Endothelial cell (in vitro differentiated cells): ENCODE measurements at regions not wholly inside any gene's neighbourhood (a gene's known extent, or its start where the extent isn't known, plus 50 kb on each side); places are given as distances from the start of the nearest gene placed in this dataset.

Source experiments
- DNase-seq: peaks from one replicate; pipeline ENCODE4 v3.0.0; 2021; ENCODE audit warnings: low spot score
- H3K27ac Mint-ChIP-seq: one replicate; pipeline ENCODE4 v1.8.0; 2021; ENCODE audit warnings: mixed read lengths, inconsistent platforms; ENCODE audit not compliant: unreplicated experiment
- H3K27me3 Mint-ChIP-seq: one replicate; pipeline ENCODE4 v1.8.0; 2021; ENCODE audit warnings: mild to moderate bottlenecking, moderate library complexity, mixed read lengths, inconsistent platforms; ENCODE audit not compliant: unreplicated experiment
- H3K36me3 Mint-ChIP-seq: one replicate; pipeline ENCODE4 v1.8.0; 2021; ENCODE audit warnings: mild to moderate bottlenecking, low read depth, mixed read lengths, inconsistent platforms; ENCODE audit not compliant: unreplicated experiment
- H3K4me1 Mint-ChIP-seq: one replicate; pipeline ENCODE4 v1.8.0; 2021; ENCODE audit warnings: mild to moderate bottlenecking, mixed read lengths, inconsistent platforms; ENCODE audit not compliant: unreplicated experiment
- H3K4me3 Mint-ChIP-seq: one replicate; pipeline ENCODE4 v1.8.0; 2021; ENCODE audit warnings: mild to moderate bottlenecking, mixed read lengths, inconsistent platforms; ENCODE audit not compliant: unreplicated experiment
- H3K9me3 Mint-ChIP-seq: one replicate; pipeline ENCODE4 v1.8.0; 2021; ENCODE audit warnings: mixed read lengths, inconsistent platforms; ENCODE audit not compliant: unreplicated experiment
- TF ChIP-seq, protein P1 (sequence below): fragments of 200-600 bp; sonication (generic); IDR thresholded peaks from one replicate; pipeline ENCODE4 v1.5.0; 2021; ENCODE audit warnings: antibody characterized with exemption; ENCODE audit not compliant: unreplicated experiment

DNA sequence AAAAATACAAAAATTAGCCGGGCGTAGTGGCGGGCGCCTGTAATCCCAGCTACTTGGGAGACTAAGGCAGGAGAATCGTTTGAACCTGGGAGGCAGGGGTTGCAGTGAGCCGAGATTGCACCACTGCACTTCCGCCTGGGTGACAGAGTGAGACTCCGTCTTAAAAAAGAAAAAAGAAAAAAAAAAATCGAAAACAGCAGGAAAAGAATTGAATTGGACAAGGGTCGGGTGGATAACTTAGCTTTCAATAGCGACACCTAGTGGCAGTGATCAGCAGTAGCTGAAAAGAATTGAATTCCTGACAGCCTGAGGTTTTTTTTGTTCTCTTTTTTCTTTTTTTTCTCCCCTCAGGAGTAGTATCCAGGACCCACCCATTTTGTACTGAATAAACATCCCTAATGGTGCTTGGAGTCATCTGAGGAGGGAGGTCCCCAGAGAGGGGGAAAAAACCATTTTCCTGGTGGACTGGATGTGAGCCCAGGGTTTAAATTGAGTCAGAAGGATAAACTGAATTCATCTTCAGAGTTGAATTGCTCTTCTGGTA lies 55.1 kb downstream of the CYCS start:
- Mint-ChIP-seq H3K36me3 (no peaks in the 10 kb centered on the region), H3K4me1 (no peaks in the 10 kb centered on the region), H3K4me3 (no peak overlapping the region), H3K27me3 (peaks cover 2% of the 10 kb centered on the region), H3K27ac (no peak overlapping the region), H3K9me3 (no peaks in the 10 kb centered on the region)
- TF ChIP-seq, protein P1, sequence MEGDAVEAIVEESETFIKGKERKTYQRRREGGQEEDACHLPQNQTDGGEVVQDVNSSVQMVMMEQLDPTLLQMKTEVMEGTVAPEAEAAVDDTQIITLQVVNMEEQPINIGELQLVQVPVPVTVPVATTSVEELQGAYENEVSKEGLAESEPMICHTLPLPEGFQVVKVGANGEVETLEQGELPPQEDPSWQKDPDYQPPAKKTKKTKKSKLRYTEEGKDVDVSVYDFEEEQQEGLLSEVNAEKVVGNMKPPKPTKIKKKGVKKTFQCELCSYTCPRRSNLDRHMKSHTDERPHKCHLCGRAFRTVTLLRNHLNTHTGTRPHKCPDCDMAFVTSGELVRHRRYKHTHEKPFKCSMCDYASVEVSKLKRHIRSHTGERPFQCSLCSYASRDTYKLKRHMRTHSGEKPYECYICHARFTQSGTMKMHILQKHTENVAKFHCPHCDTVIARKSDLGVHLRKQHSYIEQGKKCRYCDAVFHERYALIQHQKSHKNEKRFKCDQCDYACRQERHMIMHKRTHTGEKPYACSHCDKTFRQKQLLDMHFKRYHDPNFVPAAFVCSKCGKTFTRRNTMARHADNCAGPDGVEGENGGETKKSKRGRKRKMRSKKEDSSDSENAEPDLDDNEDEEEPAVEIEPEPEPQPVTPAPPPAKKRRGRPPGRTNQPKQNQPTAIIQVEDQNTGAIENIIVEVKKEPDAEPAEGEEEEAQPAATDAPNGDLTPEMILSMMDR: peak; percentile 93
- DNase-seq: peak; percentile 37

DNA sequence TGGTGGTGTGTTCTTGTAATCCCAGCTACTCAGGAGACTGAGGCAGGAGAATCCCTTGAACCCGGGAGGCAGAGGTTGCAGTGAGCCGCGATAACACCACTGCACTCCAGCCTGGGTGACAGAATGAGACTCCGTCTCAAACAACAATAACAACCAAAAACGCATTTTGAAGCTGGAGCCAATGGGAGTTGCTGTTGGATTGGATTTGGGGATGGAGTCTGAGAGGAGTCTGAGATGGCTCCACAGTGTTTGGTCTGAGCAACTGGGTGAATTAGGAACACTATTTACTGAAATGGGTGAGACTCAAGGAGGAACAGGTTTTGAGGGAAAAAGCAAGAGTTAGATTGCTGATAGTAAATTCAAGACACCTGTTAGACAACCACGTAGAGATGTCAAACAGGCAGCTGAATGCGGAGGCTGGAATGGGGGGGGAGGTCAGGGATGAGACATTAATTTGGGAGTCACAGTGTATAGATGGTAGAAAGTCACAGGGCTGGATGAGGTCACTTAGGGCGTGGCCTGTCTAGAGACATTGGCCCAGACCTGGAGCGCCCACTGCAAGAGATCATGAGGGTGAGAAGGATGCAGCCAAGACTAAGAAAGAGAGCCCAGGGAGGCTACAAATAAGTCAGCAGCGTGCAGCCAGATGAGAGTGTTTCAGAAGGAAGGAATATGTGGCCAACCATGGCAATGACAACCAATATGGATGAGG lies 56.4 kb downstream of the CYCS start:
- no peak overlapping the region for H3K27ac Mint-ChIP-seq
- H3K4me3 Mint-ChIP-seq: no peak overlapping the region
- TF ChIP-seq, protein P1: no peak
- H3K36me3 Mint-ChIP-seq: no peaks in the 10 kb centered on the region
- DNase-seq: no peak
- H3K27me3 Mint-ChIP-seq: peaks cover 4% of the 10 kb centered on the region
- no peaks in the 10 kb centered on the region for H3K9me3 Mint-ChIP-seq
- H3K4me1 Mint-ChIP-seq: no peaks in the 10 kb centered on the region

DNA sequence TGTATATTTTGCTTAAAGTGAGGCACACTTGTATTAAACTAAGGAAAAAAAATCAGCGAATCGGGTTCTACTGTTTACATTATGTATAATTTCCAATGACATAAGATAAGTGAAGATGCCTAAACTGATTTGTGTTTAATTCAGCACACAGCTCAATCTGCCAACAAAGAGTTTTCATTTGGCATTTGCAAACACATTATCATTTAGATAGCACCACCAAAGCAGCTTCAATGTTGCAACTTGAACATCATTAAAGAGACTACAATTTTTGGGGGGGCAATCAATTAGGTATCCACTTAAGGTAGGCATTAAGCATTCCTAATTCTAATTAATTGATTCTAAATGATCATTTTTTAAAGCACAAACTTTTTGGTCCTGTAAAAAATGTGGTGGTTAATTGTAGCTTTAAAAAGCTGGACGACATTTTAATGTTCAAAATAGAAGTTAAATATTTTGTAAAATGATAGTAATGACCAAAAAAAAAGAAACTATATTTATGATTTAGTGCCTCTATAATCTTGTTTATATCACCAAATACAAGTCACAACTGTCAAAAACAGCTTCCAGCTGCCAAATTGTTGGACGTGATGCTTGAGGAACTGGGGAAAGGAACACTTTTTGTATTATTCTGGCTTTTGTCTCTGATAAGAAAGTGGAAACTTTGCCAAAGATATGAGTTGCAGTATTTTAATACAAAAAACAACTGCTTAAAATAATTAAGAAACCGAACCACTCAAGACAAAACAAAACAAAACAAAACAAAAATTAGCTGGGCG lies 57.1 kb downstream of the CYCS start:
- H3K9me3 Mint-ChIP-seq: peaks cover under 1% of the 10 kb centered on the region
- no peak overlapping the region for H3K27ac Mint-ChIP-seq
- TF ChIP-seq, protein P1: no peak
- peaks cover 4% of the 10 kb centered on the region for H3K27me3 Mint-ChIP-seq
- H3K36me3 Mint-ChIP-seq: peaks cover under 1% of the 10 kb centered on the region
- H3K4me1 Mint-ChIP-seq: no peaks in the 10 kb centered on the region
- DNase-seq: no peak
- H3K4me3 Mint-ChIP-seq: no peak overlapping the region

DNA sequence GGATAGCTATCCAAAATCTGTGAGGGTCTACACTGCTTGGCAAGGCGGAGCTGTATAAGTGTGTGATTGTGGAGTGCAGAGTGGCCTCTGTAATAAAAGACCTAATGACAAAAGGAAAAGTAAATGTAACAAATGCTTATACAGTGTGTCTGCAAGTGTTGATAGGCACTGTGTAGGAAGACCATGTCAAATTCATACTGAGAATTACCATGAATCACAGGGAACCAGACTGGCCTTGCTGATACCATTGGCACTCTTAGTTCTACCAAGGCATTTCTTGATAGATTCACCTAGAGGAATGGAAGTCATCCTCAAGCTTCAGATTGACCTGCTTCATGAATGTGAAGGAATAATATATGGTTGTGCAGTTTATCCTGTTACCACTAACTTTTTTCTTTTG lies 58.8 kb downstream of the CYCS start:
- Mint-ChIP-seq H3K27ac (no peak overlapping the region), H3K9me3 (peaks cover 6% of the 10 kb centered on the region), H3K36me3 (peaks cover 4% of the 10 kb centered on the region), H3K27me3 (peaks cover 4% of the 10 kb centered on the region), H3K4me1 (no peaks in the 10 kb centered on the region), H3K4me3 (no peak overlapping the region)
- DNase-seq: no peak
- TF ChIP-seq, protein P1: no peak

DNA sequence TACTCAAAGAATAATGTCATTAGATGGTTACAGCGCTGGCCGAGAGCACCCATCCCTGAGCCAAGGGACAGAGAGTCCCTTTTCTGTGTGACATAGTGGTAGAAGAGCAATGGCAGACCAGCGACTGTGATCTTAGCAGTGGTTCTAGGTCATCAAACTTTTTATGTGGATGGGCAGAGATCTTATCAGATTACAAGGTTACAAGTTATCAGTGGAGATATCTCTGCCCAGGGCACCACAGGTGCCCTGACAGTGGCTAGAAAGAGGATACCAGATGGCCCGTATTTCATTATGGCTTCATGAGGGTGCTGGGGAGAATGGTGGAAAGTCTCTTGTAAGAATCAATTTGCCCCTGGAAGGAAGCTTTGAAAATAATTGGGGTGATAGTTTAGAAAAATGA lies 62.7 kb downstream of the CYCS start:
- H3K27me3 Mint-ChIP-seq: peaks cover 6% of the 10 kb centered on the region
- H3K4me1 Mint-ChIP-seq: no peaks in the 10 kb centered on the region
- no peak overlapping the region for H3K27ac Mint-ChIP-seq
- peaks cover 4% of the 10 kb centered on the region for H3K36me3 Mint-ChIP-seq
- DNase-seq: no peak
- peaks cover 6% of the 10 kb centered on the region for H3K9me3 Mint-ChIP-seq
- TF ChIP-seq, protein P1: no peak
- no peak overlapping the region for H3K4me3 Mint-ChIP-seq
